Activated CD8-positive, alpha-beta T cell treated with anti-CD3 and anti-CD28 coated beads, Interleukin-2, amount 10 ng/mL, durations not matched to agents 7 days and 5 days (primary cell): ENCODE measurements at regions not wholly inside any gene's neighbourhood (a gene's known extent, or its start where the extent isn't known, plus 50 kb on each side); places are given as distances from the start of the nearest gene placed in this dataset.

ENCODE experiments used
- ATAC-seq: fragments of 150-1000 bp; cut with Tn5 transposase; one replicate; pipeline ENCODE4 v1.10.0; 2021; ENCODE audit warnings: moderate library complexity
- CTCF ChIA-PET: fragments of 350-600 bp; sonication (Branson Sonifier 250); formaldehyde crosslinking; loops from one replicate; lab custom pipeline; 2021; ENCODE audit warnings: antibody characterized with exemption; lab: Charles Lee
- POLR2A ChIA-PET: fragments of 350-600 bp; sonication (Branson Sonifier 250); formaldehyde crosslinking; loops from one replicate; lab custom pipeline; 2021; ENCODE audit warnings: antibody characterized with exemption; lab: Charles Lee
- DNase-seq: peaks from one replicate; pipeline ENCODE4 v3.0.0-alpha.2; 2020
- H3K27ac Mint-ChIP-seq: one replicate; pipeline ENCODE4 v1.8.0; 2021; ENCODE audit warnings: mild to moderate bottlenecking, mixed read lengths
- H3K27me3 Mint-ChIP-seq: one replicate; pipeline ENCODE4 v1.8.0; 2021; ENCODE audit warnings: low read depth, mixed read lengths
- H3K36me3 Mint-ChIP-seq: one replicate; pipeline ENCODE4 v1.8.0; 2021; ENCODE audit warnings: low read depth, mixed read lengths
- H3K4me1 Mint-ChIP-seq: one replicate; pipeline ENCODE4 v1.8.0; 2021; ENCODE audit warnings: low read depth, mixed read lengths
- H3K4me3 Mint-ChIP-seq: one replicate; pipeline ENCODE4 v1.8.0; 2021; ENCODE audit warnings: mild to moderate bottlenecking, mixed read lengths
- H3K9me3 Mint-ChIP-seq: one replicate; pipeline ENCODE4 v1.8.0; 2022; ENCODE audit warnings: mixed read lengths; ENCODE audit not compliant: insufficient read depth

GRCh38 chr20:48421547-48421946 lies 406.3 kb downstream of the PREX1 start:
- ChIA-PET POLR2A (no interaction called here), CTCF (no interaction called here)
- Mint-ChIP-seq H3K4me3 (no peak overlapping the region), H3K9me3 (no peaks in the 10 kb centered on the region), H3K4me1 (no peaks in the 10 kb centered on the region), H3K27me3 (peaks cover 7% of the 10 kb centered on the region), H3K27ac (no peak overlapping the region), H3K36me3 (no peaks in the 10 kb centered on the region)
- no peak for ATAC-seq
- DNase-seq, result no peak

- no peaks in the 10 kb centered on the region for H3K36me3 Mint-ChIP-seq
- no peaks in the 10 kb centered on the region for H3K9me3 Mint-ChIP-seq
- ChIA-PET POLR2A (no interaction called here), CTCF (no interaction called here)
- DNase-seq (no peak), ATAC-seq (no peak)
- peaks cover 4% of the 10 kb centered on the region for H3K27me3 Mint-ChIP-seq
- H3K27ac Mint-ChIP-seq, result no peak overlapping the region
- H3K4me1 Mint-ChIP-seq, result no peaks in the 10 kb centered on the region
- H3K4me3 Mint-ChIP-seq, result no peak overlapping the region
These were observed 407.6 kb downstream of the PREX1 start for GRCh38 chr20:48420176-48420575.

- DNase-seq (no peak), ATAC-seq (no peak)
- ChIA-PET POLR2A (no interaction called here), CTCF (interaction anchor here (0.9 kb wide), 1 partner anchor 201 kb away, joined by 5 read pairs; no protein-coding TSS in a partner anchor)
- Mint-ChIP-seq H3K4me1 (no peaks in the 10 kb centered on the region), H3K36me3 (no peaks in the 10 kb centered on the region), H3K9me3 (no peaks in the 10 kb centered on the region), H3K27ac (no peak overlapping the region), H3K4me3 (no peak overlapping the region), H3K27me3 (peaks cover 4% of the 10 kb centered on the region)
These were observed 408.6 kb downstream of the PREX1 start for GRCh38 chr20:48419173-48419572.

GRCh38 chr20:48416002-48416401 lies 411.8 kb downstream of the PREX1 start:
- ATAC-seq, result no peak
- Mint-ChIP-seq H3K27me3 (peaks cover 8% of the 10 kb centered on the region), H3K9me3 (no peaks in the 10 kb centered on the region), H3K4me1 (no peaks in the 10 kb centered on the region), H3K4me3 (no peak overlapping the region), H3K36me3 (no peaks in the 10 kb centered on the region), H3K27ac (no peak overlapping the region)
- no peak for DNase-seq
- POLR2A ChIA-PET, result no interaction called here
- CTCF ChIA-PET, result no interaction called here

- H3K27me3 Mint-ChIP-seq, result peaks cover 9% of the 10 kb centered on the region
- no peaks in the 10 kb centered on the region for H3K36me3 Mint-ChIP-seq
- ChIA-PET CTCF (no interaction called here), POLR2A (no interaction called here)
- DNase-seq (no peak), ATAC-seq (no peak)
- no peaks in the 10 kb centered on the region for H3K9me3 Mint-ChIP-seq
- H3K27ac Mint-ChIP-seq, result no peak overlapping the region
- no peaks in the 10 kb centered on the region for H3K4me1 Mint-ChIP-seq
- no peak overlapping the region for H3K4me3 Mint-ChIP-seq
These were observed 413.0 kb downstream of the PREX1 start for GRCh38 chr20:48414786-48415185.

GRCh38 chr20:48411919-48412522 lies 415.8 kb downstream of the PREX1 start:
- ATAC-seq, result no peak
- no peak for DNase-seq
- H3K4me1 Mint-ChIP-seq, result no peaks in the 10 kb centered on the region
- peaks cover 23% of the 10 kb centered on the region for H3K27me3 Mint-ChIP-seq
- no peaks in the 10 kb centered on the region for H3K36me3 Mint-ChIP-seq
- no peaks in the 10 kb centered on the region for H3K9me3 Mint-ChIP-seq
- ChIA-PET POLR2A (no interaction called here), CTCF (no interaction called here)
- H3K4me3 Mint-ChIP-seq, result no peak overlapping the region
- H3K27ac Mint-ChIP-seq, result no peak overlapping the region

GRCh38 chr20:48411245-48411644 lies 416.6 kb downstream of the PREX1 start:
- H3K27me3 Mint-ChIP-seq, result peaks cover 25% of the 10 kb centered on the region
- H3K4me1 Mint-ChIP-seq, result no peaks in the 10 kb centered on the region

GRCh38 chr20:48409055-48409615 lies 418.7 kb downstream of the PREX1 start:
- ATAC-seq (no peak), DNase-seq (no peak)
- Mint-ChIP-seq H3K9me3 (no peaks in the 10 kb centered on the region), H3K27me3 (peaks cover 25% of the 10 kb centered on the region), H3K36me3 (no peaks in the 10 kb centered on the region), H3K27ac (no peak overlapping the region), H3K4me1 (no peaks in the 10 kb centered on the region), H3K4me3 (no peak overlapping the region)
- ChIA-PET CTCF (no interaction called here), POLR2A (no interaction called here)

More at GRCh38 chr20:48411245-48411644, 416.6 kb downstream of the PREX1 start:
- no peak for ATAC-seq
- CTCF ChIA-PET, result no interaction called here
- POLR2A ChIA-PET, result no interaction called here
- Mint-ChIP-seq H3K9me3 (no peaks in the 10 kb centered on the region), H3K27ac (no peak overlapping the region), H3K4me3 (no peak overlapping the region), H3K36me3 (no peaks in the 10 kb centered on the region)
- DNase-seq, result no peak

GRCh38 chr20:48407710-48408109 lies 420.1 kb downstream of the PREX1 start:
- no peak for ATAC-seq
- no peak overlapping the region for H3K4me3 Mint-ChIP-seq
- no peaks in the 10 kb centered on the region for H3K4me1 Mint-ChIP-seq
- ChIA-PET POLR2A (no interaction called here), CTCF (no interaction called here)
- no peak for DNase-seq
- no peaks in the 10 kb centered on the region for H3K9me3 Mint-ChIP-seq
- peaks cover 21% of the 10 kb centered on the region for H3K27me3 Mint-ChIP-seq
- H3K36me3 Mint-ChIP-seq, result no peaks in the 10 kb centered on the region
- no peak overlapping the region for H3K27ac Mint-ChIP-seq

- no peaks in the 10 kb centered on the region for H3K4me1 Mint-ChIP-seq
These were observed 420.9 kb downstream of the PREX1 start for GRCh38 chr20:48406912-48407340.

GRCh38 chr20:48406498-48406897 lies 421.3 kb downstream of the PREX1 start:
- ChIA-PET POLR2A (no interaction called here), CTCF (no interaction called here)
- no peak for ATAC-seq
- Mint-ChIP-seq H3K27me3 (peaks cover 21% of the 10 kb centered on the region), H3K4me1 (no peaks in the 10 kb centered on the region), H3K36me3 (no peaks in the 10 kb centered on the region), H3K27ac (no peak overlapping the region), H3K4me3 (no peak overlapping the region), H3K9me3 (no peaks in the 10 kb centered on the region)
- DNase-seq, result no peak

More at GRCh38 chr20:48406912-48407340, 420.9 kb downstream of the PREX1 start:
- no peaks in the 10 kb centered on the region for H3K36me3 Mint-ChIP-seq
- peaks cover 21% of the 10 kb centered on the region for H3K27me3 Mint-ChIP-seq
- no peaks in the 10 kb centered on the region for H3K9me3 Mint-ChIP-seq
- DNase-seq (no peak), ATAC-seq (no peak)
- no peak overlapping the region for H3K4me3 Mint-ChIP-seq
- ChIA-PET CTCF (no interaction called here), POLR2A (no interaction called here)
- H3K27ac Mint-ChIP-seq, result no peak overlapping the region

- Mint-ChIP-seq H3K4me3 (no peak overlapping the region), H3K27ac (no peak overlapping the region), H3K36me3 (no peaks in the 10 kb centered on the region), H3K4me1 (no peaks in the 10 kb centered on the region), H3K27me3 (peaks cover 21% of the 10 kb centered on the region), H3K9me3 (no peaks in the 10 kb centered on the region)
- no peak for DNase-seq
- ChIA-PET POLR2A (no interaction called here), CTCF (no interaction called here)
- no peak for ATAC-seq
These were observed 421.9 kb downstream of the PREX1 start for GRCh38 chr20:48405909-48406308.

GRCh38 chr20:48404598-48404997 lies 423.2 kb downstream of the PREX1 start:
- Mint-ChIP-seq H3K4me1 (no peaks in the 10 kb centered on the region), H3K4me3 (no peak overlapping the region), H3K36me3 (no peaks in the 10 kb centered on the region), H3K9me3 (no peaks in the 10 kb centered on the region), H3K27ac (no peak overlapping the region), H3K27me3 (peaks cover 14% of the 10 kb centered on the region)
- DNase-seq, result no peak
- ATAC-seq, result no peak
- ChIA-PET POLR2A (no interaction called here), CTCF (no interaction called here)
